Testis (tissue), 2 donors: ENCODE measurements at regions not wholly inside any gene's neighbourhood (a gene's known extent, or its start where the extent isn't known, plus 50 kb on each side); places are given as distances from the start of the nearest gene placed in this dataset.

Source experiments
- DNase-seq: peaks from one replicate; pipeline ENCODE4 v3.0.0-alpha.2; 2019
- H3K27ac ChIP-seq, 2 donors: fragments of 200-600 bp; sonication (generic); one replicate each; pipeline ENCODE4 v1.5.1; 2019
- H3K27me3 ChIP-seq: fragments of 200-600 bp; sonication (generic); one replicate; pipeline ENCODE4 v1.5.1; 2019
- H3K36me3 ChIP-seq: fragments of 200-600 bp; sonication (generic); one replicate; pipeline ENCODE4 v1.5.1; 2017; ENCODE audit warnings: low read depth; ENCODE audit errors: missing control alignments
- H3K4me1 ChIP-seq: fragments of 200-600 bp; sonication (generic); one replicate; pipeline ENCODE4 v1.5.1; 2019
- H3K4me3 ChIP-seq, 2 donors: fragments of 200-600 bp; sonication (generic); one replicate each; pipeline ENCODE4 v1.5.1; 2017 to 2019
- H3K9me3 ChIP-seq: fragments of 200-600 bp; sonication (generic); one replicate; pipeline ENCODE4 v1.5.1; 2017
- POLR2A ChIP-seq: fragments of 450-650 bp; IDR thresholded peaks from one replicate; pipeline ENCODE4 v1.6.1; 2017; ENCODE audit warnings: antibody characterized with exemption, mild to moderate bottlenecking, moderate library complexity
- WGBS, 2 donors: methylation state at CpG; one replicate each; pipeline ENCODE4 v1.1.5; 2018; 5-methylcytosine and 5-hydroxymethylcytosine counted together
- intact Hi-C: fragments of 100-400 bp; cut with DNase I; formaldehyde crosslinking; loops from one replicate; pipeline ENCODE4 v1.15.1; 2023; ENCODE audit warnings: low total_unique reads
- TF ChIP-seq, protein P1 (sequence below), 3 experiments: fragments of 450-650 bp in 2 of 3; fragments of 200-600 bp in 1 of 3; sonication (generic) in 1 of 3; IDR thresholded peaks; one replicate each; pipeline ENCODE4 v1.5.1; 2016 to 2019; ENCODE audit warnings: antibody characterized with exemption in 3 of 3, mild to moderate bottlenecking in 2 of 3, moderate library complexity in 1 of 3

DNA sequence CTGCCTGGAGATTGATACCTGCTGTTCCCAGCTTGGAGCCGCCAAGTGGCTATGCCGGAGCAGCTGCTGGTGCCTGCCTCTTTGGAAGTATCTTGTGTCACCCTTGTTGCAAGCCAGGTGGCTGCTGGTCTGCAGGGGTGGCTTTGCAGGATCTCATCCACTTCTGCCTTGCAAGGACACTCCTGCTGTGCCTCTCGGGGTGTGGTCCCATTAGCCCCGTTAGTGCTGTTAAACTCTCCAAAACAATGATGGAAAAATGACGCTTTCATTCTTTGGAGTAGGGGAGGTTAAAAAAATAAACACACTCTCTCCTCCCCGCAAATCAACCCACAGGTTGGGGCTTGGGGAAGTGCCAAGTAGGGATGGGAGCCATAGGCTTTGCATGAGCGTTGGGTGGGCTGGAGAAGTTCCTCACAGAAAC, 352.8 kb downstream of the RNF144A start:
- WGBS, 2 donors, result 68 to 70% methylated on average over 7 of the region's 7 CpGs
- Histone ChIP-seq H3K4me3 (no peak overlapping the region), H3K4me1 (no peaks in the 10 kb centered on the region), H3K36me3 (no peaks in the 10 kb centered on the region), H3K27me3 (no peaks in the 10 kb centered on the region), H3K9me3 (no peaks in the 10 kb centered on the region), H3K27ac (no peak overlapping the region)
- DNase-seq, result no peak
- intact Hi-C loops, result no loop called here
- TF ChIP-seq, protein P1, sequence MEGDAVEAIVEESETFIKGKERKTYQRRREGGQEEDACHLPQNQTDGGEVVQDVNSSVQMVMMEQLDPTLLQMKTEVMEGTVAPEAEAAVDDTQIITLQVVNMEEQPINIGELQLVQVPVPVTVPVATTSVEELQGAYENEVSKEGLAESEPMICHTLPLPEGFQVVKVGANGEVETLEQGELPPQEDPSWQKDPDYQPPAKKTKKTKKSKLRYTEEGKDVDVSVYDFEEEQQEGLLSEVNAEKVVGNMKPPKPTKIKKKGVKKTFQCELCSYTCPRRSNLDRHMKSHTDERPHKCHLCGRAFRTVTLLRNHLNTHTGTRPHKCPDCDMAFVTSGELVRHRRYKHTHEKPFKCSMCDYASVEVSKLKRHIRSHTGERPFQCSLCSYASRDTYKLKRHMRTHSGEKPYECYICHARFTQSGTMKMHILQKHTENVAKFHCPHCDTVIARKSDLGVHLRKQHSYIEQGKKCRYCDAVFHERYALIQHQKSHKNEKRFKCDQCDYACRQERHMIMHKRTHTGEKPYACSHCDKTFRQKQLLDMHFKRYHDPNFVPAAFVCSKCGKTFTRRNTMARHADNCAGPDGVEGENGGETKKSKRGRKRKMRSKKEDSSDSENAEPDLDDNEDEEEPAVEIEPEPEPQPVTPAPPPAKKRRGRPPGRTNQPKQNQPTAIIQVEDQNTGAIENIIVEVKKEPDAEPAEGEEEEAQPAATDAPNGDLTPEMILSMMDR (IDR thresholded peaks at IDR 0.05), result no peak
- no peak for TF ChIP-seq POLR2A

DNA sequence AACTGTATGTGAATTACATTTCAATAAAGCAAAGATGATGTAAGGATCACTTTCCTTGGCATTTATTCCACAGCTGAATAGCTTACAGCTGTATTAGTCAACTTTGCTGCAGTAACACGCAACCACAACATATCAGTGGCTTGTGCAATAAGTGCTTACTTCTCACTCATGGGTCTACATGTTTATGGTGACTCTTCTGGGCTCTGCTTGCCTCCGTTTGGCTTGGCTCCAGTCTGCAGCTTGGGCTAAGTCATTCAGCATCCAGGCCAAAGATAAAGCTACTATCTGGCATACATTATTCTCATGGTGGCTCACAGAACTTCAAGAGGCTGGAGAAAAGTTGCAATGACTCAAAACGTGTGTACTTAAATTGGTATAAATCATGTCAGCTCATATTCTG, 355.0 kb downstream of the RNF144A start:
- Histone ChIP-seq H3K27ac (no peak overlapping the region), H3K4me3 (no peak overlapping the region), H3K4me1 (no peaks in the 10 kb centered on the region), H3K9me3 (no peaks in the 10 kb centered on the region), H3K36me3 (no peaks in the 10 kb centered on the region), H3K27me3 (no peaks in the 10 kb centered on the region)
- no peak for TF ChIP-seq POLR2A
- TF ChIP-seq, protein P1 (IDR thresholded peaks at IDR 0.05), result no peak
- no peak for DNase-seq
- WGBS, 2 donors, result 67 to 77% methylated on average over 3 of the region's 3 CpGs
- intact Hi-C loops, result no loop called here

DNA sequence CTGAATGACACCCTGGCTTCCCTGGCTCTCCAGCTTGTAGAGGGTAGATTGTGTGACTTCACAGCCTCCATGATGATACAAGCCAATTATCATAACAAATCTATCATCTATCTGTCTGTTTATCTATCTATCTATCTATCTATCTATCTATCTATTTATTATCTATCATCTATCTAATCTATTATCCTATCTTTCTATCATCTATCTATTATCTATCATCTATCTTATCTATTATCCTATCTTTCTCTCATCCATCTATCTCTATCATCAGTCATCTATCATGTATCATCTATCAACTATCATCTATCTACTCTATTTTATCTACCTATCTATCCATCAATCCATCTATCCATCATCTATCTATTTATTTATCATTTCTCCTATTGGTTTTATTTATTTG, 361.8 kb downstream of the RNF144A start:
- no peaks in the 10 kb centered on the region for H3K27me3 ChIP-seq
- TF ChIP-seq POLR2A, result no peak
- TF ChIP-seq, protein P1 (IDR thresholded peaks at IDR 0.05), result no peak
- intact Hi-C loops, result no loop called here
- no peaks in the 10 kb centered on the region for H3K9me3 ChIP-seq
- H3K4me3 ChIP-seq, result no peak overlapping the region
- H3K27ac ChIP-seq, result no peak overlapping the region
- no peak for DNase-seq
- H3K4me1 ChIP-seq, result no peaks in the 10 kb centered on the region
- H3K36me3 ChIP-seq, result no peaks in the 10 kb centered on the region

DNA sequence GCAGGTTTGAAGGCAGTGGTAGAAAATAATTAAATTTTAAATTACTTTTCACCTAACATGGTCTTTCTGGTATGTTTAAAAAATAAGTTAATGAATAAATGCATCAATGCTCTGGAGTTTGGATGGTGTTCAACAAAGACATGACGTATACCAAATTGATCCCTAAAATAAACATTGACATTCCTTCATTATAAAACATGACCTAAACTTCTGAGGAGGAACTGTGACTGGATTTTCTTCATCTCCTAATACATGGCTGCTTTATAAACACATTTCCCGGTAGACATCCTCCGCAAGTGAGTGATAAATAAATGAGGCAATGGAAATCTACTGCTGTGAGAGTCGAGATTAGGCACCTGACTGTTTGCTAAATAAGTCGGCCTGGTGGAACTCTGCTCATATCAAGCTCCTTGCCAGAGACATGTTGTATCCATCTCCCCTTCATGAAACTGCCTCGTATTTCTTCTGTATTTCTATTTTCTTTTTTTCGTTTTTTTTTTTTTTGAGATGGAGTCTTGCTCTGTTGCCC, 362.3 kb downstream of the RNF144A start:
- Histone ChIP-seq H3K27me3 (no peaks in the 10 kb centered on the region), H3K4me3 (no peak overlapping the region), H3K27ac (no peak overlapping the region), H3K9me3 (no peaks in the 10 kb centered on the region), H3K36me3 (no peaks in the 10 kb centered on the region), H3K4me1 (no peaks in the 10 kb centered on the region)
- 82 to 90% methylated on average over 7 of the region's 7 CpGs for WGBS, 2 donors
- no peak for DNase-seq
- intact Hi-C loops, result no loop called here
- TF ChIP-seq, protein P1 (IDR thresholded peaks at IDR 0.05), result no peak
- no peak for TF ChIP-seq POLR2A

DNA sequence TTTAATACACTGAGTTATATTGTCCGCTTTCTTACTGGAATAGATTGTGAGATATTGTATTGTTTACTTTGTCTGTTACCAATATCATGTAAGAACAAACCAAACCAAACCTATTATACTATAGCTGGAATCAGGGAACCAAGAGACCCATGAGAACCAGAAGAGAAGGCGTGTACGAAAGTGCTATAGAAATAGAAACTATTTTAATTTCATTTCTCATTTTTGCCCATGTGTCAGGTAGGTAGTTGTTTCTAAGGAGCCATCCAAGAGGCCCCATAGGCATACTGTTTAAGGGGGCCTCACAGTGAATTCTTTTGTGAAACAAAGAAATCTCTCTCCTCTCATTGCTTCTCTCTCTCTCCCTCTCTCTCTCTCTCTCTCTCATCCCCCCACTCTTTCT, 363.6 kb downstream of the RNF144A start:
- H3K27ac ChIP-seq, result no peak overlapping the region
- no peaks in the 10 kb centered on the region for H3K9me3 ChIP-seq
- 76 to 94% methylated on average over 3 of the region's 3 CpGs for WGBS, 2 donors
- H3K27me3 ChIP-seq, result no peaks in the 10 kb centered on the region
- H3K4me1 ChIP-seq, result no peaks in the 10 kb centered on the region
- TF ChIP-seq, protein P1 (IDR thresholded peaks at IDR 0.05), result no peak
- TF ChIP-seq POLR2A, result no peak
- H3K4me3 ChIP-seq, result no peak overlapping the region
- no peak for DNase-seq
- H3K36me3 ChIP-seq, result no peaks in the 10 kb centered on the region
- intact Hi-C loops, result no loop called here
